Large intestine (tissue), 3 donors: ENCODE measurements at regions not wholly inside any gene's neighbourhood (a gene's known extent, or its start where the extent isn't known, plus 50 kb on each side); places are given as distances from the start of the nearest gene placed in this dataset.
"Not testable (repeated sequence)": the region's sequence is repeated elsewhere in the genome, so short reads cannot be mapped to it uniquely, and the experiment has no call there.

Source experiments
- DNase-seq, 2 donors: peaks; one replicate each; pipeline versions ENCODE4 v3.0.0 to v3.0.0-alpha.2; 2013
- H3K27ac ChIP-seq: one replicate; pipeline ENCODE4 v1.5.1; 2013; ENCODE audit warnings: low read length
- H3K27me3 ChIP-seq: 2 replicates; pipeline ENCODE4 v1.6.1; 2013; ENCODE audit warnings: low read length; ENCODE audit not compliant: control insufficient read depth, insufficient read depth
- H3K36me3 ChIP-seq: 2 replicates; pipeline ENCODE4 v1.6.1; 2013; ENCODE audit warnings: low read length; ENCODE audit not compliant: control insufficient read depth, insufficient read depth
- H3K4me1 ChIP-seq: one replicate; pipeline ENCODE4 v1.6.1; 2013; ENCODE audit warnings: low read length; ENCODE audit not compliant: control insufficient read depth, insufficient read depth
- H3K4me3 ChIP-seq: one replicate; pipeline ENCODE4 v1.5.1; 2013; ENCODE audit warnings: low read length
- H3K9me3 ChIP-seq: one replicate; pipeline ENCODE4 v1.6.1; 2013; ENCODE audit warnings: mild to moderate bottlenecking, low read depth, low read length, moderate library complexity; ENCODE audit not compliant: control insufficient read depth
- WGBS: methylation state at CpG from one replicate; pipeline ENCODE4 v1.1.5; 2013; ENCODE audit warnings: low lambda C conversion rate; ENCODE audit not compliant: insufficient coverage; 5-methylcytosine and 5-hydroxymethylcytosine counted together

DNA sequence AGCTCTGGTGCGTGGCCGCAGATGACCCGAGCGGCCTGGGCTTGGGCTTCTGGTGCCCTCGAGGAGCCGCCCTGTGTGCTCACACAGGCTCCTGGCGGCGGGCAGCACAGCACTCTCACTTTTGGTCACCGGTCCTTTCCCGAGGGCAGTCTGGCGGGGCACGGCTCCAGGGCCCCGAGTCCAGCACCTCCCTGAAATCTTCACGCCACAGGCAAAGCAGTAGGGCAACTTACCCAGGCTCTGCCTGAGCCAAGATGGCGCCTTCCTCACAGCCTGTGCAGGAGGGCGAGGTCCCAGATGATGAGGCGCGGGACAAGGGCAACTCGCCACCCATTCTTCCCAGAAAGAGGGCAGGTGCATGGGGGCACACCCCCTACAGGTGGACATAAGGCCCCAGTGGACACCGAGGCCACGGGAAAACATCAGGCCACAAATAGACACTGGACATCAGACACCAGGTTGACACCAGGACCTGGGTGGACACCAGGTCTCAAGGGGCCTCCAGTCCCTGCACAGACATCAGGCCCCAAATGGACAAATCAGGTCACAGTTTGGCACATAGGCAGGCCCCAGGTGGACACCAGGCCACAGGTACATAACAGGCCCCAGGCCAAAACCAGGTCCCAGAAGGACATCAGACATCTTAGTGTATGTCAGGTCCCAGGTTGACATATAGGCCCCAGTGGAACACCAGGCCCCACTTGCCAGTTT, 57.6 kb upstream of the SEPTIN5 start:
- Histone ChIP-seq H3K27me3 (no peaks in the 10 kb centered on the region), H3K4me3 (no peak overlapping the region), H3K27ac (no peak overlapping the region), H3K9me3 (peaks cover 3% of the 10 kb centered on the region), H3K36me3 (no peaks in the 10 kb centered on the region), H3K4me1 (no peaks in the 10 kb centered on the region)
- no CpG with 5 or more reads among the region's 21 CpGs for WGBS
- DNase-seq, result no peak

DNA sequence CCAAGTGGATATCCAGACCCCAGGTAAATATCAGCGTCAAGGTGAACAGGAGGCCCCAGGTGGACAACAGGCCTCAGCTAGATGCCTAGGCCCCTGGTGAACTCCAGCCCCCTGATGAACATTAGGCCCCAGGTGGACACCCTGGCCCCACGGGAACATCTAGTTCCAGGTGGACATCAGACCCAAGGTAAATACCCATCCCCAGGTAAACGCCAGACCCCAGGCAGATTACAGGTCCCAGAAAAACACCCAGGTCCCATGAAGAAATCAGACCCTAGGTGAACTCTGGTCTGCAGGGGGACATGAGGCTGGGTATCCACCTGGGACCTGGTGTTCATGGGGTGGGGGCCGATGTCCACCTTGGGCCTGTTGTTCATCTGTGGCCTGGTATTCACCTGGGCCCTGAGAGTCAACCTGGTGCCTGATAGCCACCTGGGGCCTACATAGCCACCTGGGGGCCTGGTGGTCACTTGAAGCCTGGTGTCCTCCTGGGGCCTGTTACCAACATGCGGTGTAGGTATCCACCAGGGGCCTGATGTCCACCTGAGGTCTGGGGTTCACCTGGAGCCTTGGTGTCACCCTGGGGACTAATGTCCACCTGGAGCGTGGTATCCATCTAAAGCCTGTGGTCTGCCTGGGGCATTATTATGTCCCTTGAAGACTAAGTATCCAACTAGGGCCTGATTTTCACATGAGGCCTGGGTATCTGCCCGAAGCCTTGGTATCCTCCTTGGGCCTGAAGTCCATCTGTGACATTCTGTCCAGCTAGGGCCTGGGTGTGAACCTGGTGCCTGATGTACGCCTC, 56.8 kb upstream of the SEPTIN5 start:
- Histone ChIP-seq H3K9me3 (peaks cover 3% of the 10 kb centered on the region), H3K27ac (no peak overlapping the region), H3K4me3 (no peak overlapping the region), H3K36me3 (no peaks in the 10 kb centered on the region), H3K27me3 (no peaks in the 10 kb centered on the region), H3K4me1 (no peaks in the 10 kb centered on the region)
- DNase-seq, result no peak
- WGBS, result no CpG with 5 or more reads among the region's 8 CpGs

GRCh38 chr22:19658057-19658966, 56.0 kb upstream of the SEPTIN5 start:
- WGBS, result no CpG with 5 or more reads among the region's 10 CpGs
- H3K4me1 ChIP-seq, result no peaks in the 10 kb centered on the region
- H3K27ac ChIP-seq, result no peak overlapping the region
- H3K36me3 ChIP-seq, result no peaks in the 10 kb centered on the region
- DNase-seq, result no peak
- no peaks in the 10 kb centered on the region for H3K27me3 ChIP-seq
- no peak overlapping the region for H3K4me3 ChIP-seq
- peaks cover 3% of the 10 kb centered on the region for H3K9me3 ChIP-seq

- peaks cover 3% of the 10 kb centered on the region for H3K9me3 ChIP-seq
- H3K36me3 ChIP-seq, result no peaks in the 10 kb centered on the region
- H3K27me3 ChIP-seq, result no peaks in the 10 kb centered on the region
- H3K27ac ChIP-seq, result no peak overlapping the region
- H3K4me1 ChIP-seq, result no peaks in the 10 kb centered on the region
- no peak overlapping the region for H3K4me3 ChIP-seq
- WGBS, result no CpG with 5 or more reads among the region's 8 CpGs
- DNase-seq, result no peak
These were observed 55.1 kb upstream of the SEPTIN5 start for GRCh38 chr22:19658967-19659804.

GRCh38 chr22:19659805-19660345, 54.4 kb upstream of the SEPTIN5 start:
- H3K9me3 ChIP-seq, result peaks cover 3% of the 10 kb centered on the region
- no CpG with 5 or more reads among the region's 12 CpGs for WGBS
- H3K4me3 ChIP-seq, result no peak overlapping the region
- no peak overlapping the region for H3K27ac ChIP-seq
- no peak for DNase-seq
- H3K4me1 ChIP-seq, result no peaks in the 10 kb centered on the region
- no peaks in the 10 kb centered on the region for H3K27me3 ChIP-seq
- no peaks in the 10 kb centered on the region for H3K36me3 ChIP-seq

DNA sequence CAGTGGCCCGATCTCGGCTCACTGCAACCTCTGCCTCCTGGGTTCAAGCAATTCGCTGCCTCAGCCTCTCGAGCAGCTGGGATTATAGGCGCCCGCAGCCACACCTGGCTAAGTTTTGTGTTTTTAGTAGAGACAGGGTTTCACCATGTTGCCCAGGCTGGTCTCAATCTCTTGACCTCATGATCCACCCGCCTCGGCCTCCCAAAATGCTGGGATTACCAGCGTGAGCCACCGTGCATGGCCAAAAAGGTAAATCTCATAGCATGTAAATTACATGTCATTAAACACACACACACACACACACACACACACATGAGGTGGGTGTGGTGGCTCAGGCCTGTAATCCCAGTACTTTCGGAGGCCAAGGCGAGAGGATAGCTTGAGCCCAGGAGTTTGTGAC, 53.7 kb upstream of the SEPTIN5 start:
- not testable (repeated sequence) for H3K9me3 ChIP-seq, H3K4me1 ChIP-seq, H3K27ac ChIP-seq, H3K4me3 ChIP-seq, H3K27me3 ChIP-seq, DNase-seq, H3K36me3 ChIP-seq
- WGBS, result no CpG with 5 or more reads among the region's 12 CpGs

DNA sequence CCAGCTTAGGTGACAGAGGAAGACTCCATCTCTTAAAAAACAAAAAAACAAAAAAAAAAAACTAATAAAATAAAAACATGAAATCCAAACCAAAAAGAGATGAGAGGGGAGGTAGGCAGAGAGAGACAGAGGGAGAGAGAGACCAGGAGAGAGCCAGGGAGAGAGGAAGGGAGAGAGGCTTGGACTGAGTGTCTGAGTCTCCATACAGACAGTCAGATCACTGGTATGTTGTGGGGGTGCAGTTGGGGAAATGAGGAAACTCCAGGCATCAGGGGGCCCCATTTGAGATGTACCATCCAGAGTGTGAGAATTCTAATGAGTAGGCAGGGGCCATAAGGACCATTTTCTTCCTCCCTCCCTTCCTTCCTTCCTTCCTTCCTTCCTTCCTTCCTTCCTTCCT, 53.1 kb upstream of the SEPTIN5 start:
- no peak for DNase-seq
- H3K36me3 ChIP-seq, result no peaks in the 10 kb centered on the region
- H3K9me3 ChIP-seq, result peaks cover 3% of the 10 kb centered on the region
- no peak overlapping the region for H3K27ac ChIP-seq
- no peaks in the 10 kb centered on the region for H3K27me3 ChIP-seq
- no peaks in the 10 kb centered on the region for H3K4me1 ChIP-seq
- no peak overlapping the region for H3K4me3 ChIP-seq

DNA sequence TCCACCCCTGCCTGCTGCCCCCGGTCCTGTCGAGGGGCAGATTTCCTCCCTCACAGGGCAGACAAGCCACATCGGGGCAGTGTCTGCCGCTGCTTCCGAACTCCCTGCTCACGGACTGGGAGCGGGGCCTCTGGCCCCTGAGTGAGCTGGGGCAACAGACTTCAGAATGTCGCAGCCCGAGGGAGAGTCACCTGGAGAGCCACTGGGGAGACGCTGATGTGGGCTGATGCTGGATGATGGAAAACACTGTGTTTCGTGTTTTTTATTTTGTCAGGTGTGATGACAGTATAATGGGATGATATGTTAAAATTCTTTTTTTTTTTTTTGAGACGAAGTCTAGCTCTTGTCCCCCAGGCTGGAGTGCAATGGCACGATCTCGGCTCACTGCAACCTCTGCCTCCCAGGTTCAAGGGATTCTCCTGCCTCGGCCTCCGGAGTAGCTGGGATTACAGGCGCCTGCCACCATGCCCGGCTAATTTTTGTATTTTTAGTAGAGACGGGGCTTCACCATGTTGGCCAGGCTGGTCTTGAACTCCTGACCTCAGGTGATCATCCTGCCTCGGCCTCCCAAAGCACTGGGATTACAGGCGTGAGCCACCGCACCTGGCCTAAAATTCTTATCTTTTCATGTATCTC, 52.1 kb upstream of the SEPTIN5 start:
- DNase-seq, H3K36me3 ChIP-seq, H3K27me3 ChIP-seq, H3K9me3 ChIP-seq, H3K4me1 ChIP-seq, H3K27ac ChIP-seq, H3K4me3 ChIP-seq: not testable (repeated sequence)
- no CpG with 5 or more reads among the region's 22 CpGs for WGBS

DNA sequence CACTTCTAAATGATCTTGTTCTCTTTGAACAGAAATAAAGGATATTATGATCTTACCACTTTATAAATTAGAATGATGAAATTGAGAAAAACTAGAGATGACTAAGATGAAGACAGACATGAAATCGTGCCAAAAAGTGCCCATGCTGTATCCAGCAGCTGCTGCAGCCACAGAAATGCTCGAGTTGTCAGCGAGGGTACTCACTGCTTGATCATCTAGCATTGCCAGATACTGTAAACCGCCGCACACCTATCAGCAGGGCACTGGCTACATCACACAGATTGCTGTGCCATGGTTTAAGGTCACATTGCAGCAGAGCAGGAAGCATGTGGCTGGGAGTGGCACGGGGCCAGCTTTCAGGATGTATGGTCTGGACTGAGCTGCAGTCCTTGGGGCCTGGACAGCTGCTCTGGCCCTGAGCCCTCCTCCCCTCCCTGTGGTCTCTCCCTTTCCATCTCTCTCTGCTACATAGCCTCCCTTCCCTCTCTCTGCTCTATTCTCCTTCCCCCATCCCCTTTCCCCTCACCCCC, 51.0 kb upstream of the SEPTIN5 start:
- Histone ChIP-seq H3K36me3 (no peaks in the 10 kb centered on the region), H3K4me1 (no peaks in the 10 kb centered on the region), H3K27me3 (no peaks in the 10 kb centered on the region), H3K4me3 (no peak overlapping the region), H3K27ac (no peak overlapping the region), H3K9me3 (no peaks in the 10 kb centered on the region)
- DNase-seq, result peak; percentile 23 to 39
- WGBS, result 80% methylated on average over 1 of the region's 6 CpGs
